Smooth muscle cell (in vitro differentiated cells): ENCODE measurements at regions not wholly inside any gene's neighbourhood (a gene's known extent, or its start where the extent isn't known, plus 50 kb on each side); places are given as distances from the start of the nearest gene placed in this dataset.

Experiments used
- DNase-seq: peaks from one replicate; lab custom pipeline; 2025; ENCODE audit not compliant: unreplicated experiment; lab: John Stamatoyannopoulos, UW
- H2AFZ ChIP-seq: fragments of 200-600 bp; sonication (generic); 2 replicates; pipeline ENCODE4 v1.6.0; 2016; ENCODE audit warnings: antibody characterized with exemption, low read depth, mild to moderate bottlenecking
- H3F3A ChIP-seq: fragments of 200-600 bp; sonication (generic); 2 replicates; pipeline ENCODE4 v1.6.0; 2017; ENCODE audit warnings: antibody characterized with exemption, low read depth
- H3K27ac ChIP-seq: fragments of 200-600 bp; sonication (generic); 2 replicates; pipeline ENCODE4 v1.5.1; 2016; ENCODE audit warnings: low read depth, mild to moderate bottlenecking
- H3K27me3 ChIP-seq: fragments of 200-600 bp; sonication (generic); 2 replicates; pipeline ENCODE4 v1.6.1; 2016; ENCODE audit warnings: low read depth, mild to moderate bottlenecking
- H3K36me3 ChIP-seq: fragments of 200-600 bp; sonication (generic); 2 replicates; pipeline ENCODE4 v1.5.1; 2016; ENCODE audit warnings: low read depth
- H3K4me1 ChIP-seq: fragments of 200-600 bp; sonication (generic); 2 replicates; pipeline ENCODE4 v1.5.1; 2016; ENCODE audit warnings: low read depth
- H3K4me2 ChIP-seq: fragments of 200-600 bp; sonication (generic); 2 replicates; pipeline ENCODE4 v1.6.0; 2016; ENCODE audit warnings: mild to moderate bottlenecking
- H3K4me3 ChIP-seq: fragments of 200-600 bp; sonication (generic); 2 replicates; pipeline ENCODE4 v1.5.1; 2016; ENCODE audit warnings: mild to moderate bottlenecking
- H3K79me2 ChIP-seq: fragments of 200-600 bp; sonication (generic); 2 replicates; pipeline ENCODE4 v1.6.0; 2016; ENCODE audit warnings: low read depth, mild to moderate bottlenecking
- H3K9ac ChIP-seq: fragments of 200-600 bp; sonication (generic); 2 replicates; pipeline ENCODE4 v1.6.0; 2016; ENCODE audit warnings: low read depth
- H3K9me3 ChIP-seq: fragments of 200-600 bp; sonication (generic); replicated peaks from 2 replicates; pipeline ENCODE4 v1.5.1; 2016; ENCODE audit warnings: low read depth
- H4K20me1 ChIP-seq: fragments of 200-600 bp; sonication (generic); 2 replicates; pipeline ENCODE4 v1.6.0; 2016; ENCODE audit warnings: low read depth
- CTCF ChIP-seq: fragments of 200-600 bp; sonication (generic); IDR thresholded peaks from 2 replicates; pipeline ENCODE4 v1.5.1; 2017; ENCODE audit warnings: borderline replicate concordance, mild to moderate bottlenecking, antibody characterized with exemption; ENCODE audit not compliant: insufficient read depth, poor library complexity, severe bottlenecking
- microRNA counts: library from miRNA; unstranded; fragments of <30 nt; microRNA quantifications from one replicate; lab custom pipeline; 2016
- microRNA-seq: library from miRNA; unstranded; fragments of <30 nt; microRNA quantifications from one replicate; pipeline ENCODE4, GENCODE V29; 2016; ENCODE audit warnings: borderline number of aligned reads
- small RNA-seq: library from RNA; depleted of rRNA; stranded (forward); fragments of <200 nt; gene quantifications from one replicate; pipeline ENCODE3, GENCODE V24; 2014

GRCh38 chr4:20646287-20646686, 54.0 kb upstream of the PACRGL start:
- no peak overlapping the region for H3K4me2 ChIP-seq
- no peaks in the 10 kb centered on the region for H3F3A ChIP-seq
- no peak overlapping the region for H2AFZ ChIP-seq
- no peaks in the 10 kb centered on the region for H3K79me2 ChIP-seq
- H3K27ac ChIP-seq = no peak overlapping the region
- no peaks in the 10 kb centered on the region for H3K27me3 ChIP-seq
- H3K9me3 ChIP-seq = no peaks in the 10 kb centered on the region
- no peak overlapping the region for H3K4me3 ChIP-seq
- no peaks in the 10 kb centered on the region for H3K4me1 ChIP-seq
- H3K9ac ChIP-seq = no peak overlapping the region
- no peak for DNase-seq
- H4K20me1 ChIP-seq = no peaks in the 10 kb centered on the region
- no peaks in the 10 kb centered on the region for H3K36me3 ChIP-seq
- no peak for TF ChIP-seq CTCF

MicroRNAs encoded in the stretch of these regions (microRNA counts, 767-probe panel; counts per million panel counts)
- microRNA hsa-miR-218-5p (lab: Ali Mortazavi, UCI) = 7,725 counts per million, percentile 50 among the panel's probes with 10 or more counts

Small RNAs in the stretch of these regions (microRNA-seq; reads per million reads assigned to microRNA genes)
- 34.5 reads per million, percentile 41 among the genes with 10 or more reads in this experiment for gene MIR218-1

Small RNAs in the stretch of these regions (small RNA-seq; reads per million reads assigned to genes)
- 1.2 reads per million, percentile 34 among the genes with 10 or more reads in this experiment for gene MIR218-1
